Spinal cord (tissue), 9 donors: ENCODE measurements at regions not wholly inside any gene's neighbourhood (a gene's known extent, or its start where the extent isn't known, plus 50 kb on each side); places are given as distances from the start of the nearest gene placed in this dataset.

ENCODE experiments used
- DNase-seq, 6 donors: peaks; one replicate each; pipeline versions ENCODE4 v3.0.0 to v3.0.0-alpha.2; 2013 to 2015; ENCODE audit warnings: low spot score in 6 of 6, low read depth in 4 of 6
- H3K27ac ChIP-seq: one replicate; pipeline ENCODE4 v1.5.1; 2013; ENCODE audit warnings: low read depth, low read length, control low read depth
- H3K27me3 ChIP-seq: one replicate; pipeline ENCODE4 v1.6.1; 2013; ENCODE audit warnings: low read length; ENCODE audit not compliant: control insufficient read depth, insufficient read depth
- H3K36me3 ChIP-seq: one replicate; pipeline ENCODE4 v1.6.1; 2013; ENCODE audit warnings: low read length; ENCODE audit not compliant: control insufficient read depth, insufficient read depth
- H3K4me1 ChIP-seq: one replicate; pipeline ENCODE4 v1.6.1; 2013; ENCODE audit warnings: low read length; ENCODE audit not compliant: control insufficient read depth, insufficient read depth
- H3K4me3 ChIP-seq: one replicate; pipeline ENCODE4 v1.5.1; 2013; ENCODE audit warnings: low read depth, low read length, control low read depth
- H3K9me3 ChIP-seq: one replicate; pipeline ENCODE4 v1.6.1; 2013; ENCODE audit warnings: low read length; ENCODE audit not compliant: control insufficient read depth, insufficient read depth
- WGBS: methylation state at CpG from one replicate; pipeline ENCODE4 v1.1.5; 2013; ENCODE audit warnings: missing lambda C conversion rate; ENCODE audit not compliant: insufficient coverage; 5-methylcytosine and 5-hydroxymethylcytosine counted together
- donor health status: healthy.

- no CpG with 5 or more reads among the region's 9 CpGs for WGBS
- Histone ChIP-seq H3K27me3 (no peaks in the 10 kb centered on the region), H3K4me1 (peaks cover 19% of the 10 kb centered on the region), H3K27ac (no peak overlapping the region), H3K9me3 (no peaks in the 10 kb centered on the region), H3K36me3 (no peaks in the 10 kb centered on the region), H3K4me3 (no peak overlapping the region)
- DNase-seq: no peak
These were observed 101.8 kb downstream of the HS1BP3 start for GRCh38 chr2:20549144-20549543.

GRCh38 chr2:20549691-20550348, 101.1 kb downstream of the HS1BP3 start:
- Histone ChIP-seq H3K4me3 (no peak overlapping the region), H3K4me1 (peaks cover 16% of the 10 kb centered on the region), H3K9me3 (no peaks in the 10 kb centered on the region), H3K36me3 (no peaks in the 10 kb centered on the region), H3K27me3 (no peaks in the 10 kb centered on the region), H3K27ac (no peak overlapping the region)
- WGBS: no CpG with 5 or more reads among the region's 1 CpG
- DNase-seq: peak in 1 of 6 donors; percentile 30

GRCh38 chr2:20551260-20551944, 99.5 kb downstream of the HS1BP3 start:
- no peaks in the 10 kb centered on the region for H3K36me3 ChIP-seq
- no peak overlapping the region for H3K27ac ChIP-seq
- no peak overlapping the region for H3K4me3 ChIP-seq
- H3K4me1 ChIP-seq: peaks cover 16% of the 10 kb centered on the region
- H3K9me3 ChIP-seq: no peaks in the 10 kb centered on the region
- H3K27me3 ChIP-seq: no peaks in the 10 kb centered on the region
- DNase-seq: peak in 2 of 6 donors; percentile 59 to 61
- 23% methylated on average over 9 of the region's 9 CpGs for WGBS

- Histone ChIP-seq H3K27ac (no peak overlapping the region), H3K9me3 (no peaks in the 10 kb centered on the region), H3K4me1 (peaks cover 16% of the 10 kb centered on the region), H3K27me3 (no peaks in the 10 kb centered on the region), H3K4me3 (no peak overlapping the region), H3K36me3 (no peaks in the 10 kb centered on the region)
- DNase-seq: no peak
- 69% methylated on average over 2 of the region's 5 CpGs for WGBS
These were observed 99.0 kb downstream of the HS1BP3 start for GRCh38 chr2:20551945-20552328.

GRCh38 chr2:20552847-20553246, 98.1 kb downstream of the HS1BP3 start:
- Histone ChIP-seq H3K9me3 (no peaks in the 10 kb centered on the region), H3K4me3 (no peak overlapping the region), H3K27ac (no peak overlapping the region), H3K36me3 (no peaks in the 10 kb centered on the region), H3K4me1 (peaks cover 16% of the 10 kb centered on the region), H3K27me3 (no peaks in the 10 kb centered on the region)
- DNase-seq: no peak
- WGBS: 100% methylated on average over 1 of the region's 3 CpGs

GRCh38 chr2:20553580-20553979, 97.3 kb downstream of the HS1BP3 start:
- Histone ChIP-seq H3K27ac (no peak overlapping the region), H3K9me3 (no peaks in the 10 kb centered on the region), H3K36me3 (no peaks in the 10 kb centered on the region), H3K27me3 (no peaks in the 10 kb centered on the region), H3K4me3 (no peak overlapping the region), H3K4me1 (peaks cover 16% of the 10 kb centered on the region)
- WGBS: 88% methylated on average over 2 of the region's 5 CpGs
- no peak for DNase-seq

GRCh38 chr2:20555954-20556353, 94.9 kb downstream of the HS1BP3 start:
- Histone ChIP-seq H3K27me3 (no peaks in the 10 kb centered on the region), H3K36me3 (no peaks in the 10 kb centered on the region), H3K4me3 (no peak overlapping the region), H3K9me3 (no peaks in the 10 kb centered on the region), H3K27ac (no peak overlapping the region), H3K4me1 (peaks cover 12% of the 10 kb centered on the region)
- no peak for DNase-seq

- WGBS: no CpG with 5 or more reads among the region's 4 CpGs
- Histone ChIP-seq H3K4me1 (peaks cover 6% of the 10 kb centered on the region), H3K27ac (no peak overlapping the region), H3K36me3 (no peaks in the 10 kb centered on the region), H3K27me3 (no peaks in the 10 kb centered on the region), H3K9me3 (no peaks in the 10 kb centered on the region), H3K4me3 (no peak overlapping the region)
- DNase-seq: no peak
These were observed 94.1 kb downstream of the HS1BP3 start for GRCh38 chr2:20556756-20557155.

GRCh38 chr2:20557226-20557625, 93.7 kb downstream of the HS1BP3 start:
- no peaks in the 10 kb centered on the region for H3K27me3 ChIP-seq
- no peaks in the 10 kb centered on the region for H3K36me3 ChIP-seq
- H3K4me3 ChIP-seq: no peak overlapping the region
- no peak for DNase-seq
- no peak overlapping the region for H3K27ac ChIP-seq
- peaks cover 2% of the 10 kb centered on the region for H3K4me1 ChIP-seq
- WGBS: 100% methylated on average over 2 of the region's 4 CpGs
- H3K9me3 ChIP-seq: no peaks in the 10 kb centered on the region

GRCh38 chr2:20557635-20558034, 93.3 kb downstream of the HS1BP3 start:
- no peak overlapping the region for H3K4me3 ChIP-seq
- no peak for DNase-seq
- no peaks in the 10 kb centered on the region for H3K9me3 ChIP-seq
- H3K27ac ChIP-seq: no peak overlapping the region
- 86% methylated on average over 2 of the region's 3 CpGs for WGBS
- H3K27me3 ChIP-seq: no peaks in the 10 kb centered on the region
- H3K36me3 ChIP-seq: no peaks in the 10 kb centered on the region
- H3K4me1 ChIP-seq: peaks cover 6% of the 10 kb centered on the region
